OCI-LY7 (cell line): ENCODE measurements at regions not wholly inside any gene's neighbourhood (a gene's known extent, or its start where the extent isn't known, plus 50 kb on each side); places are given as distances from the start of the nearest gene placed in this dataset.

Source experiments
- BruUV-seq: library from RNA; stranded (reverse); fragments of 400-500 nt; replicated peaks from 2 replicates; lab custom pipeline; 2021; lab: Mats Ljungman, UMichigan
- CTCF ChIA-PET: fragments of 300-600 bp; sonication (Branson Sonifier 250); formaldehyde crosslinking; loops from one replicate; lab custom pipeline; 2022; ENCODE audit warnings: antibody characterized with exemption; ENCODE audit not compliant: unreplicated experiment; lab: Charles Lee
- POLR2A ChIA-PET: fragments of 300-600 bp; sonication (Branson Sonifier 250); formaldehyde crosslinking; loops from one replicate; lab custom pipeline; 2022; ENCODE audit warnings: antibody characterized with exemption; lab: Charles Lee
- DNase-seq: peaks from one replicate; pipeline ENCODE4 v3.0.0-alpha.2; 2015; ENCODE audit warnings: low spot score
- H2AFZ ChIP-seq: fragments of 200-600 bp; sonication (generic), shearing (Covaris generic); 2 replicates; pipeline ENCODE4 v1.6.1; 2014; ENCODE audit warnings: mild to moderate bottlenecking, antibody characterized with exemption, low read length, moderate library complexity
- H3K27ac ChIP-seq: fragments of 200-600 bp; sonication (generic); 2 replicates; pipeline ENCODE4 v1.5.1; 2014; ENCODE audit warnings: mixed run types, low read depth, mild to moderate bottlenecking, moderate library complexity, low read length, inconsistent platforms; ENCODE audit not compliant: poor library complexity, severe bottlenecking
- H3K36me3 ChIP-seq: fragments of 200-600 bp; sonication (generic); 2 replicates; pipeline ENCODE4 v1.6.1; 2014; ENCODE audit warnings: mild to moderate bottlenecking, antibody characterized with exemption, low read length, moderate library complexity, mixed read lengths; ENCODE audit not compliant: insufficient read depth
- H3K4me1 ChIP-seq: fragments of 200-600 bp; sonication (generic); 2 replicates; pipeline ENCODE4 v1.5.1; 2014; ENCODE audit warnings: mild to moderate bottlenecking, low read length; ENCODE audit not compliant: insufficient read depth, poor library complexity, severe bottlenecking
- H3K4me2 ChIP-seq: fragments of 200-600 bp; sonication (generic); 2 replicates; pipeline ENCODE4 v1.6.1; 2014; ENCODE audit warnings: mild to moderate bottlenecking, low read length
- H3K4me3 ChIP-seq: fragments of 200-600 bp; sonication (generic); 2 replicates; pipeline ENCODE4 v1.5.1; 2014; ENCODE audit warnings: mild to moderate bottlenecking, low read depth, low read length; ENCODE audit not compliant: poor library complexity, severe bottlenecking
- H3K79me2 ChIP-seq: fragments of 200-600 bp; sonication (generic); 2 replicates; pipeline ENCODE4 v1.6.1; 2016; ENCODE audit warnings: low read depth, mild to moderate bottlenecking, low read length, moderate library complexity, mixed read lengths; ENCODE audit not compliant: insufficient read depth
- H3K9me2 ChIP-seq: fragments of 200-600 bp; sonication (generic); 2 replicates; pipeline ENCODE4 v1.6.1; 2016; ENCODE audit warnings: mild to moderate bottlenecking, low read length, mixed read lengths; ENCODE audit not compliant: insufficient read depth
- H3K9me3 ChIP-seq: fragments of 200-600 bp; sonication (generic); 2 replicates; pipeline ENCODE4 v1.6.1; 2014; ENCODE audit warnings: mild to moderate bottlenecking, mixed run types, low read length, mixed read lengths
- H4K20me1 ChIP-seq: fragments of 200-600 bp; sonication (generic); 2 replicates; pipeline ENCODE4 v1.6.1; 2014; ENCODE audit warnings: mild to moderate bottlenecking, antibody characterized with exemption, low read length, moderate library complexity, mixed read lengths; ENCODE audit not compliant: insufficient read depth
- EZH2phosphoT487 ChIP-seq: fragments of 200-600 bp; sonication (generic); IDR thresholded peaks from 2 replicates; pipeline ENCODE4 v1.6.1; 2018; ENCODE audit warnings: low read depth, borderline replicate concordance, mild to moderate bottlenecking, mixed run types, antibody characterized with exemption, low read length, moderate library complexity, mixed read lengths
- intact Hi-C: fragments of 100-400 bp; cut with micrococcal nuclease; formaldehyde crosslinking; loops from one replicate; pipeline ENCODE4 v1.10.0; 2022; ENCODE audit not compliant: unreplicated experiment
- TF ChIP-seq, protein P1 (sequence below): fragments of 200-600 bp; sonication (generic); conservative IDR thresholded peaks from 2 replicates; pipeline ENCODE4 v1.5.1; 2014; ENCODE audit warnings: mild to moderate bottlenecking, antibody characterized with exemption, low read length, moderate library complexity, mixed read lengths

DNA sequence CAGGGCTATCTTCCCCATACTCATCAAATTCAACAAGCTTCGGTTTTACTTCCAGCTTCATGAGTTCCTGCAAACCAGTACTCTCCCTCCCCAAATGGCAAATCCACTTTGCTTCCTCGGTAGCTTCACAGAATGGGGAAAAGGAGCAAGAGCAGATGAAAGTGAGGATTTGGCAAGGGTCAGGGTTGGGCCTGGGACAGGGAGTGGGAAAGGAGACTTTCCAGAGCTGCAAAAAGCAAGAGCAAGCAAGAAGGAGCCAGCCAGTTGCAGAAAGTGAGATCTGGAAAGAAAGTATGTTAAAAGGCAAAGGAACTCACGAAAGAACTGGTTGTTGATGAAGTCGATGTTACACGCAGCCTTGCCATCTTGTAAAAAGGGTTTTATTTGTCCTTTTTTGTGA is 522.8 kb upstream of the TBX3 start:
- no peak overlapping the region for H3K27ac ChIP-seq
- H3K4me1 ChIP-seq, result no peaks in the 10 kb centered on the region

DNA sequence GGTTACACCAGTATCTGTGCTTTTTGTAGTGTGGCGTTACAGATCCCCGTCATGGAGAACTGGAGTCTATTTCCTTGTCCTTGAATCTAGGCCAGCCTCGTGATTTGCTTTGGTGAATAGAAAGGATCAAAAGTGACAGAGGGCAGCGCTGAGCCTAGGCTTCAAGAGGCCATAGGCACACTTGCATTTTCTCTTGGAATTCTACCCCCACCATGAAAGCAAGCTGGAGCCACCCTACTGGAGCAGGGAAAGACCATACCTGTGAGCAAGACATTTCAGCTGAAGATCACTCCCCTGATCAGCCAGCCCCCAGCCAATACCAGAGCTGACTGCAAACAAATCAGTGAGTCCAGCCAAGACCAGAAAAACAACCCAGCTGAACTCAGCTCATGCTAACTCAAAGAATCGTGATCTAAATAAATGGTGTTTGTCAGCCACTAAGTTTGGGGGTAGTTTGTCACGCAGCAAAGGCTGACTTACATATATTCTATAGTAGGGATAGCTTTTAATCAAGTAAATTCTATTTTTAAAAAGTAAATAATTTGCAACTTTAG is 521.9 kb upstream of the TBX3 start:
- Histone ChIP-seq H3K9me2 (no peaks in the 10 kb centered on the region), H3K4me1 (no peaks in the 10 kb centered on the region), H2AFZ (no peak overlapping the region), H3K36me3 (no peaks in the 10 kb centered on the region), H3K4me3 (no peak overlapping the region), H3K79me2 (no peaks in the 10 kb centered on the region), H3K27ac (no peak overlapping the region), H3K4me2 (no peak overlapping the region), H4K20me1 (no peaks in the 10 kb centered on the region), H3K9me3 (no peaks in the 10 kb centered on the region)
- DNase-seq, result no peak
- TF ChIP-seq, protein P1, sequence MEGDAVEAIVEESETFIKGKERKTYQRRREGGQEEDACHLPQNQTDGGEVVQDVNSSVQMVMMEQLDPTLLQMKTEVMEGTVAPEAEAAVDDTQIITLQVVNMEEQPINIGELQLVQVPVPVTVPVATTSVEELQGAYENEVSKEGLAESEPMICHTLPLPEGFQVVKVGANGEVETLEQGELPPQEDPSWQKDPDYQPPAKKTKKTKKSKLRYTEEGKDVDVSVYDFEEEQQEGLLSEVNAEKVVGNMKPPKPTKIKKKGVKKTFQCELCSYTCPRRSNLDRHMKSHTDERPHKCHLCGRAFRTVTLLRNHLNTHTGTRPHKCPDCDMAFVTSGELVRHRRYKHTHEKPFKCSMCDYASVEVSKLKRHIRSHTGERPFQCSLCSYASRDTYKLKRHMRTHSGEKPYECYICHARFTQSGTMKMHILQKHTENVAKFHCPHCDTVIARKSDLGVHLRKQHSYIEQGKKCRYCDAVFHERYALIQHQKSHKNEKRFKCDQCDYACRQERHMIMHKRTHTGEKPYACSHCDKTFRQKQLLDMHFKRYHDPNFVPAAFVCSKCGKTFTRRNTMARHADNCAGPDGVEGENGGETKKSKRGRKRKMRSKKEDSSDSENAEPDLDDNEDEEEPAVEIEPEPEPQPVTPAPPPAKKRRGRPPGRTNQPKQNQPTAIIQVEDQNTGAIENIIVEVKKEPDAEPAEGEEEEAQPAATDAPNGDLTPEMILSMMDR, result no peak
- TF ChIP-seq EZH2phosphoT487, result no peak
- no TSS peak for BruUV-seq
- POLR2A ChIA-PET, result interaction anchor here (0.7 to 0.8 kb wide), 2 partner anchors 17 to 96 kb away, joined by 3 to 4 read pairs; no protein-coding TSS in a partner anchor
- CTCF ChIA-PET, result no interaction called here
- intact Hi-C loops, result no loop called here

More for the DNA sequence above, 522.8 kb upstream of the TBX3 start:
- no peaks in the 10 kb centered on the region for H3K9me2 ChIP-seq
- H3K36me3 ChIP-seq, result no peaks in the 10 kb centered on the region
- TF ChIP-seq EZH2phosphoT487, result no peak
- TF ChIP-seq, protein P1, result no peak
- DNase-seq, result no peak
- no peaks in the 10 kb centered on the region for H4K20me1 ChIP-seq
- H2AFZ ChIP-seq, result no peak overlapping the region
- H3K79me2 ChIP-seq, result no peaks in the 10 kb centered on the region
- H3K9me3 ChIP-seq, result no peaks in the 10 kb centered on the region
- BruUV-seq, result no TSS peak
- ChIA-PET POLR2A (no interaction called here), CTCF (no interaction called here)
- H3K4me2 ChIP-seq, result no peak overlapping the region
- H3K4me3 ChIP-seq, result no peak overlapping the region
- intact Hi-C loops, result no loop called here

DNA sequence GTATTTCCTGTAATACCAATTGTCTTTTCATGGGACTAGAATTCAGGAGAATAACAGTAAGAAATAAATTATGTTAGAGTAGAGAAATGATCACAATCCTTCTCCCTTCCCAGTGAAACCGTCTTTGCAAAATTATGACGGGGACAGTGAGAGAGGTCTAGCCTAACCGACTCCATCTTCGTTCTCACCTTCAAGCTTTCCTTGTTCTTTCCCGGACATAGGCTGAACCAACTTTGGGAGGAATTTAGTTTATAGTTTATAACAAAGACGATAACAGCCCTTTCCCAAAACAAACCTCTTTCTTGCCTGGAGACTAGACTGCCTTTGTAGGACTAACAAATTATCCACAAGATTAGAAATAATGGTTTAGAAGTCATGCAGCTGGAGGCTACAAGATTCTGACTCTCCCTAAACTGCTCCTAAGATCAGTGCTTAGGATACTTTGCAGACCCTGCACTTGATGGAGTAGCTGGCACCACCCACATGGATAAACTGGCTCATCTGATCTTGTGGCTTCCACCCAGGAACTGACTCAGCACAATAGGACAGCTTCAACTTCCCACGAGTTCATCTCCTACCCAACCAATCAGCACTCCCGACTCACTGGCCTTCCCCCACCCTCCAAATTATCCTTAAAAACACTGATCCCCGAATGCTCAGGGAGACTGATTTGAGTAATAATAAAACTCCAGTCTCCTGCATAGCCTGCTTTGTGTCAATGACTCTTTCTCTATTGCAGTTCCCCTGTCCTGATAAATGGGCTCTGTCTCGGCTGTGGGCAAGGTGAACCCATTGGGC is 521.2 kb upstream of the TBX3 start:
- intact Hi-C loops, result no loop called here
- Histone ChIP-seq H4K20me1 (no peaks in the 10 kb centered on the region), H3K4me1 (no peaks in the 10 kb centered on the region), H3K79me2 (no peaks in the 10 kb centered on the region), H3K4me3 (no peak overlapping the region), H3K9me3 (no peaks in the 10 kb centered on the region), H3K36me3 (no peaks in the 10 kb centered on the region), H3K9me2 (no peaks in the 10 kb centered on the region), H3K4me2 (no peak overlapping the region), H2AFZ (no peak overlapping the region), H3K27ac (no peak overlapping the region)
- ChIA-PET CTCF (no interaction called here), POLR2A (no interaction called here)
- DNase-seq, result no peak
- TF ChIP-seq, protein P1, result no peak
- BruUV-seq, result no TSS peak
